ENCODE measurements at regions not wholly inside any gene's neighbourhood (a gene's known extent, or its start where the extent isn't known, plus 50 kb on each side); places are given as distances from the start of the nearest gene placed in this dataset.

- TF ChIP-seq EZH2 (IDR thresholded peaks at IDR 0.05; ENCODE audit: borderline replicate concordance, low read length) (no peak), CTCF (IDR thresholded peaks at IDR 0.05; ENCODE audit: low read length) (no peak)
Observed at GRCh38 chr15:38890194-38890593, 325.6 kb upstream of the RASGRP1 start.
